HEK293T (cell line): ENCODE measurements at regions not wholly inside any gene's neighbourhood (a gene's known extent, or its start where the extent isn't known, plus 50 kb on each side); places are given as distances from the start of the nearest gene placed in this dataset.

Experiments
- ARNT ChIP-seq: fragments of 450-650 bp; IDR thresholded peaks from 2 replicates; pipeline ENCODE4 v1.6.1; 2017; ENCODE audit warnings: mild to moderate bottlenecking
- BHLHE40 ChIP-seq: fragments of 450-650 bp; IDR thresholded peaks from 2 replicates; pipeline ENCODE4 v1.6.1; 2016; ENCODE audit warnings: mild to moderate bottlenecking, moderate library complexity, borderline replicate concordance
- ELF4 ChIP-seq: fragments of 450-650 bp; IDR thresholded peaks from 2 replicates; pipeline ENCODE4 v1.6.1; 2017; ENCODE audit warnings: antibody characterized with exemption
- FOXA1 ChIP-seq: fragments of 450-650 bp; IDR thresholded peaks from 2 replicates; pipeline ENCODE4 v1.6.1; 2016; ENCODE audit warnings: mild to moderate bottlenecking
- FOXK2 ChIP-seq: fragments of 450-650 bp; IDR thresholded peaks from 2 replicates; pipeline ENCODE4 v1.6.1; 2016; ENCODE audit warnings: mild to moderate bottlenecking
- FOXM1 ChIP-seq: fragments of 450-650 bp; IDR thresholded peaks from 2 replicates; pipeline ENCODE4 v1.6.1; 2017; ENCODE audit warnings: mild to moderate bottlenecking, borderline replicate concordance
- HDGF ChIP-seq: fragments of 450-650 bp; IDR thresholded peaks from 2 replicates; pipeline ENCODE4 v1.6.1; 2017; ENCODE audit warnings: antibody characterized with exemption, borderline replicate concordance
- NFRKB ChIP-seq: fragments of 450-650 bp; IDR thresholded peaks from 2 replicates; pipeline ENCODE4 v1.6.1; 2016; ENCODE audit warnings: mild to moderate bottlenecking, moderate library complexity
- SP1 ChIP-seq: fragments of 450-650 bp; IDR thresholded peaks from 2 replicates; pipeline ENCODE4 v1.6.1; 2017
- SUZ12 ChIP-seq: fragments of 450-650 bp; IDR thresholded peaks from 2 replicates; pipeline ENCODE4 v1.6.1; 2016; ENCODE audit warnings: mild to moderate bottlenecking
- ZNF384 ChIP-seq: fragments of 450-650 bp; IDR thresholded peaks from 2 replicates; pipeline ENCODE4 v1.6.1; 2016

GRCh38 chr9:117546894-117547678, 132.2 kb upstream of the ASTN2 start:
- no peak for TF ChIP-seq ELF4
- TF ChIP-seq HDGF = no peak
- no peak for TF ChIP-seq SP1
- TF ChIP-seq SUZ12 = no peak
- TF ChIP-seq FOXK2 = no peak
- TF ChIP-seq ZNF384 = no peak
- TF ChIP-seq BHLHE40 = no peak
- TF ChIP-seq FOXA1 = no peak
- no peak for TF ChIP-seq FOXM1
- no peak for TF ChIP-seq ARNT
- no peak for TF ChIP-seq NFRKB
